HS-27A (cell line): ENCODE measurements at regions not wholly inside any gene's neighbourhood (a gene's known extent, or its start where the extent isn't known, plus 50 kb on each side); places are given as distances from the start of the nearest gene placed in this dataset.

Experiments
- DNase-seq: peaks from one replicate; pipeline ENCODE4 v3.0.0-alpha.2; 2012; ENCODE audit warnings: low read depth, missing footprints

DNA sequence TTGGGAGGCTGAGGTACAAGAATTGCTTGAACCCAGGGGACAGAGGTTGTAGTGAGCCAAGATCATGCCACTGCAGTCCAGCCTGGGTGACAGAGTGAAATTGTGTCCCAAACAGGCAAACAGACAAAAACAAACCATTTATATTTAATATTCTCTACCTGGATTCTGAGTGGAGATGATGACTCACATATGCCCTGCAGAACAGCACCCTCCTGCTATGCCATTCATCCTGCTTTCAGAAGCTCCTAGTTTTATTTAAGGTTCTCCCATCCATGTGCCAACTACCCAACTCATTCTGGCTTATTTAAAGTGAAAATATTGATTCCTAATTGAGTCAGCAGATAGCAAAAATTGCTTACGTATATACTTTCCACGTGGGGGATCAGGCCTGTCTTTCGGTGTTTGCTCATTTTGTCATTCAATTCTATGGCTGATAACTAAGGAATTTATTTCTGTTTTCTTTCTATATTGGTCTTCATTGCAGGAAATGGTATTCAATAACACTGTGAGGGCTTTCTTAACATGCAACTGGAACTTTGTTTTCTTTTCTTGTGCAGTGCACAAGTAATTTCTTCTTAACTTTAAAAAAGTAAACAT is 459.1 kb upstream of the JAG1 start:
- no peak for DNase-seq

GRCh38 chr20:11136691-11137090 is 462.9 kb upstream of the JAG1 start:
- DNase-seq = no peak

DNA sequence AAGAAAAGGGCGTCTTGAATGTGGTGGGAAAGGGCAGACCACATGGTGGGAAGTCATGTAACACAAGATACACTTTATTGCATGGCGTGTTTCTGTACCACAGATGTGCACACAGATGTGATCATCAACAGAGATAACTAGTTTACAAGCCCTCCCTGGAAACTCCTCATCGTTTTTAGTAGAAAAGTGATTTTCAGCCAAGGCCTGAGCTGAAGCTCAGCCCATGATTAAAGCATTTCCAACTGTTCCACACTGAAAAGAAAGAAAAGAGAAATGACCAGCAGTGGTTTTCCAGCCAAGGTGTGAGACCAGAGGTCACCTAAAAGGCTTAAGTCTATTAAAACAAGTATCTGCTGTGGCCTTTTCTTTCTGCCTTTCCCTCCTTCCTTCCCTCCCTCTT is 463.9 kb upstream of the JAG1 start:
- no peak for DNase-seq

GRCh38 chr20:11140359-11140758 is 466.6 kb upstream of the JAG1 start:
- peak; percentile 53 for DNase-seq

- DNase-seq = no peak
These were observed 469.7 kb upstream of the JAG1 start for GRCh38 chr20:11143481-11143880.

- DNase-seq = peak; percentile 81
These were observed 470.5 kb upstream of the JAG1 start for GRCh38 chr20:11144114-11144950.

GRCh38 chr20:11145616-11146015 is 471.8 kb upstream of the JAG1 start:
- DNase-seq = no peak

GRCh38 chr20:11153819-11154218 is 480.0 kb upstream of the JAG1 start:
- peak; percentile 53 for DNase-seq

DNA sequence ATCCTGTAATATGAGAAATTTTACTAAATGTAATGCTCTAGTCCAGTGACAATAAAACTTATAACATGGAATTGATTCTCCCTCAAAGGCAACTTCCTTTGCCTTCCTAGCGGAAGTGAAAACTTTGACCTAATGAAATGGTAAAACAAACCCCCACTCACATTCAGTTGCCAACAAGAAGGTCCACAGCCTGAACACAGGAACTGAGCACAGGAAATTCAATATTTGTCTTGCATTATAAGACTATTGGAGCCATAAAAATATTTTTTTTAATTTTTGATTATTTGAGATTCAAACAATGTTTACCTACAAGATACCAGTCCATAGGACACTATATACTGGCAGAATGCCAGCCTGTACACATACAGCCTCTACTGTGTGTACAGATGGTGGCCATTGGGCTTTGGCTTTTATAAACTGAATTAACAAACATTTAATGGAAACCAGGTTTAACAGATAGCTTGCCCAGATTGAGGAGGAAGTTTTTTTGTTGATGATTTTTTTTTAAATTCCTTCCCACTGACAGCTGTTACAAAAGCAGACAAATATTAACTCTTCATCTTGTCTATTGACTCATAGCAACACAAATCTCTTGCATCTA is 481.5 kb upstream of the JAG1 start:
- no peak for DNase-seq

DNA sequence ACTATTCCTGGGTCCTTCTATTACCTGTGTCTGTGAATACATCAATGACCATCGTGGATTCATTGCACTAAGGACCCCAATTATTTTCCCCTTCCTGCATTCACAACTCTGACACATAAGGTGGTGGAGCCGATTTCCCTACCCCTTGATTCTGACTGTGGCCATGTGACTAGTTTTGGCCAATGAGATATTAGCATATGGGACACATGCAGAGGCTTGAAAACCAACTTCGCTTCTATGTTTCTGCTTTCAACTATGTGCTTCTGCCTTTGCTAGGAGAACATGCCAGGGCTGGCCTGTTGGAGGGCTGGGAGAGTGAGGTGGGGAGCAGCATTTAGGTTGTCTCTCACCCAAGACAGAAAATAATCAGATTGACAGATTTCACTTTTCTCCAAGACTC is 483.1 kb upstream of the JAG1 start:
- no peak for DNase-seq

- DNase-seq = no peak
These were observed 484.3 kb upstream of the JAG1 start for GRCh38 chr20:11158146-11158545.

DNA sequence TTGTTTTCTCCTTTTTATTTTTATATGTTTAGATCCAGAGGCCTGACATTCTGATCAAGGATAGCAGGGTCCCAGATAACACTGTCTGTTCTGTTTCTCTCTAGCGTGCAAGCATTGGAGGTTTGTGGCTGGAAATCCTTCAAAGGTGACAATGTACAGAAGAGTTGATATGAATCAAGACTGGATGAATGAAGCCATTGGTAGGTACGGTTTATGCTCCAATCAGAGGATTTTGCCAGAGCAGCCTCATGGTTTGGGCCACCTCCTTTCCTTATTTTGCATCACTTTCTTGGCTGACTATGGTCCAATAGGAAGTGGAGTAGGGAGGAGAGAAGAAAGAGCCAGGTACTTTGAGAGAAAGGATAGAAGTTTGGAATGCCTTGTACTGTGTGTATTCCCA is 484.8 kb upstream of the JAG1 start:
- no peak for DNase-seq

DNA sequence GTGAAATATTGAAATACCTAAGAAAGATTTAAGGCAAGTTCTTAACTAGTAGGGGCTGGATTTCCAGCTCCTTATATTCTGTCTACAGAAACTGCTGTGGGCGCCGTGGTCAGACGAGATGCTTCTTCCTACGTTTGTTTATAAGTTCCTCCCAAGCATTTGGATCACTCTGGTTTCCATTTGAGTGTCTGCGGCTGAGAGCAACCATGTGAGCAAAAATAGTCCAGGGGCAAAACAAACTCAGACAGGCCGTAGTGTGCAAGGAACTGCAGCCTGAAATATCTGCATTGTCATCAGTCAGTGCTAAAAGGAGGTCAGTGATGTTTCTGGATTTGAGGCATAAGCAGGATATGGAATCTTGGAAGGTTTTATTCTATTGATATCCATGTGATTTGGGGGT is 485.9 kb upstream of the JAG1 start:
- no peak for DNase-seq

- no peak for DNase-seq
These were observed 488.4 kb upstream of the JAG1 start for GRCh38 chr20:11162026-11162775.

DNA sequence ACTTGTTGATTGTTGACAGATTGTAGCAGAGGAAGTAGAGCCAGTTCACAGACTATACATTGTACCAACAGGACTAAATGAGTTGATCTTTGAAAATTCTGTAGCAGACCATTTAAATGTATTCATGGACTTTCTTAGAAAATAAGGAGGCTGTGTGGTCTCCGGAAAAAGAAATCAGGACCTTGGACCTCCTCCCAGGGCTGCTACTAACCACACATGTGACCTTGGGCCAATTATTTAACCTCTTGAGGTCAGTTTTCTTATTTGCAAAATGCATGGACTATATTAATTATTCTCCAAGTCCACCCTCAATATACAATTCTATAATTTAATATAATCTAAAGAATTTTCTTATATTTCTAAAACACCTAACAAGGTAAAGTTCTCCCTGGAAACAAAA is 492.0 kb upstream of the JAG1 start:
- no peak for DNase-seq

GRCh38 chr20:11166712-11167111 is 492.9 kb upstream of the JAG1 start:
- no peak for DNase-seq

DNA sequence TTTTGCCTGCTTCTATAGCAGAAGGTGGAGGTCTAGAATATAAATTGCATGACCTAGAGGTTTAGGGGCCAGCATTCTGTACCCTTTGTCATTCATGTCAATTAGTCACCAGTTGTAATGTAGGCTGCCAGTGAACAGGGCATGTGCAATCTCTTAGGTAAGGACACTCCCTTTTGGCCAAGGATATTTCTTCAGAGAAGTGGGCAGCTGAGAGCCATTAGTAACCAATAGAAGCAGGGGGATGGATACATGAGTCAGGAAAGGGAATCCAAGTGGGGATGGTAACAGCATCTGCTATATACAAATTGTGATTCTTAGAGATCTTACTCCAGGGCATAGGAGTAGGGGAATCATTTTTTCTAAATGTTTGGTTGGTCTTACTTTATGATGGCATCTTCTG is 494.2 kb upstream of the JAG1 start:
- no peak for DNase-seq

DNA sequence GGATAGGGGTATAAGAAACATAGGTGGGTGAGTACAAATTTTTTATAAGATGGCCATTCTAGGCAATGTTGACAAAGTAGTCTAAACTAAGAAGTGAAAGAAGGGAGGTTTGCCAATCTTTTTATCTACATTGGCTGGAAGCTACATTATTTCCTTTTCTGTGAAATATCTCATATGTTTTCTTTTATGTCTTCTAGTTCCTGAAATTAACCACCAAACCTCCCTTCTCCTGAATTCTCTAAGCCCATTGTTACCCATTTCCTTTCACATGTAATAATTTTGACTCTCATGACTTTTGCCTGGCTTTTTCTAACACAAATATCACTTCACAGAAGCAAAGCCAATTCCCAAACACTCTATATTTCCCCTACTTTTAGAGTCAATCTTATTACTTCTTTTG is 496.2 kb upstream of the JAG1 start:
- DNase-seq = no peak

DNA sequence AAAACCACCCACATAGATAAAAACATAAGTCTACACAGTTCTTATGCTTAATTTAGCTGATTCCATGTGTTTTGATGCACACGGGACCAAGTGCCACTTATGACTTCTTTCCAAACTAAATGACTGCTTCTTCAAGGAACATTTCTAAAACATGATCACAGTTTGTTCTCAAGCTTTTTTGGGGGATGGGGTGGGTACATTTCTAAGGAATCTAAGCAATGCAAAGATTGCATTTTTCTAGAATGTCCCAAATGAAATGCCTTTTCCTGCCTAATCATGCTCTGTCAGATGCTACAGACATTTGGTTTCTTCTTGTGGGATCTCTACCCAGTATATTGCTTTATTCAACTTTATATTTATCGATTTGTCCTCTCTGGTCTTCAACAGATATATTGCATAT is 496.8 kb upstream of the JAG1 start:
- DNase-seq = peak; percentile 51

GRCh38 chr20:11172881-11173280 is 499.1 kb upstream of the JAG1 start:
- no peak for DNase-seq

DNA sequence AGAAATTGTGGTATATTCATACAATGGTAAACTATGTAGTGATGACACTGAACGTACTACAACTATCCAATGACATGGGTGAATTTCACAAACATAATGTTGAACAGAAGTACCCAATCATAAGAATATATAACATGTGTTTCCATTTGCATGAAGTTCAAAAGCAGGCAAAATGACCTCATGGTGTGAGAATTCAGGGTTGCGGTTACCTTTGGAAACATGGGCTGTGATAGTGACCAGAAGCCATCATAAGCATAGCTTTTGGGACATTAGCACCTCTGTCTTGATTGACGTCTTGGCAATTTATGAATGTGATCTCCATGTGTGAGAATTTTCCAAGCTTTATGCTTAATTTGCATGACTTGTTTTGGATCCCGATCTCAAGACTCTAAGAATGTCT is 500.1 kb upstream of the JAG1 start:
- no peak for DNase-seq

DNA sequence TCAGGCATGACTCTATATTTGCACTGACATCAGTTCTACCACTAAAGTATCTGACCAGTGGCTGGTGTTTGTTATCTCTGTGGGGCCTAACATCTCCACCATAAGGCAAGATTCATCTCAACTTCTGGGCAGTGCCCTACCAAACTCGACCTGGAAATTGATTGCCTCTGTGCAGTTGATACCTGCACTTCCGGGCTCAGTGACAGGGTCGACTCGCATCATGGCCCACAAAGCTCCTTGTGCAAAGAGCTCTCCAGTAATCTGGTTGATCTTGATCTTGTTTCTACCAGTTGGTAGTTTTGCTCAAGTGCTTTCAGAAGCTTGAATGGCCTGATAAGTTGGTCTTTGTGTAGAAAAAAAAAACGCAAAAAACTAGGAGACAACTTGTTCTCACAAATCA is 501.1 kb upstream of the JAG1 start:
- DNase-seq = no peak

DNA sequence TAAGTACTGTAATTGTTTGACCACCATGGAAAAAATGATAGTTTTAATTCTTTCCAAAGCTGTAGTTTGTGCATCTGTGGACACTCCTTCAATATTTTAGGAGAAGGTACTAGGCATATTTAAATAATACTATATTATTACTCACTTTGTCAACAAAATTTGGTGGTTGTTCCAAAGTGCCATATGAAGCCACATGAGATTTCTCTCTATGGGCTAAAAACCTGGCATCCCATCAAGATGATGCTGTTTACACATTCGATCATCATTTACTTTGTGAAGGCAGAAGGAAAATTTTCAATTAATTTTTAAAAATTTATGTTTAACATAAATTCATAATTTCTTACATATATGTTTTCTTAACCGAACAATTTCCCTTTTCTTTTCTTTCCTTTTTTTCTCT is 502.6 kb upstream of the JAG1 start:
- DNase-seq = no peak
